ENCODE measurements at regions not wholly inside any gene's neighbourhood (a gene's known extent, or its start where the extent isn't known, plus 50 kb on each side); places are given as distances from the start of the nearest gene placed in this dataset.
"Not testable (repeated sequence)": the region's sequence is repeated elsewhere in the genome, so short reads cannot be mapped to it uniquely, and the experiment has no call there.

DNA sequence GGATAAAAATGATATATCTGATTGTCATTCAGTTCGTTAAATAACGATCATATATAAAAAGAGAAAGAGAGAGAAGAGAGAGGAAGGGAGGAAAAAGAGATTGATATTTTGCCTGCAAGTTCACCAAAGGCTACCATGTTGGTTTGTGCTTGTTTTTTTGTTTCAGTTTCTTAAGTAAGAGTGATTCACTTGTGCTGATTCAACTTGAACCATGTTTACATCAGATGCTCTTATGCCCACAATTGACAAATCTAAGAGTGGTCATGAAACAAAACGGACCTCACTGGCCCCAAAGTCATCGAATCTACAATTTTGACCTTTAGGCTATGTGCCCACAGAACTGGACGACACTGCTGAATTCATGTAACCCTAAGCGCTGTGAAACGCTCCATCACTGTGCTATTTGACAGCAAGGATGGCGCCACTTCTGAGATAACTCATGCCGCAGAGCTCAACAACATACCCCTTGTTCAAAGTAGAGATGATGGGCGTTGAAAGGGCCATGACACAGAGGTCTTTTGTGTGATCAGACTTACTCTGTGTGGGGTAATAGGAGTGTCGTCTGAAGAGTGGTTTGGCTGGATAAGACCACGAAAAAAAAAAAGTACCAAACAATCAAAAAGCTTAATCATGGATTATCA lies 481.4 kb downstream of the SETD4 start:
- no peak for DNase-seq (ENCODE audit: low spot score)
- intact Hi-C loops (cut with DNase I) = no loop called here
- no peak for ATAC-seq

DNA sequence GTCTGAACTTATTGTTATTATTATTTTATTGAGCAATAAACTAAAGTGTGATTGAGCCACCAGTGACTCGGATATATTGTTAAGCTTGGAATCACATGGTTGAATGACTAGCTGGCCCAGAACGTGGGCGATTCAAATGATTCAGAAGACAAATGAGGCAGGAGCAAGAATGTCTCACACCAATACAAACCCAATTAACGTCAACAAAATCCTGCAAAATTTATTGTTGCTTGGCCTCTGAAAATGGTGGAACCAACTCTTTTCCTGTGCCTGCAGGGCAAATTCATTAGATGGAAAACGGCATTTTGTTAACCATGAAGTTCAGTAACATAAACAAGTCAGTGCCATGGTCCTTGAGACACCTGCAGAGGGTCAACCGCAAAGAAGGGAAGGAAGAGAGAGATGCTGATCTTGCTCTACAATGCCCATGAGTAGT lies 482.0 kb downstream of the SETD4 start:
- no peak for ATAC-seq
- DNase-seq (ENCODE audit: low spot score) = no peak
- intact Hi-C loops (cut with DNase I) = no loop called here

DNA sequence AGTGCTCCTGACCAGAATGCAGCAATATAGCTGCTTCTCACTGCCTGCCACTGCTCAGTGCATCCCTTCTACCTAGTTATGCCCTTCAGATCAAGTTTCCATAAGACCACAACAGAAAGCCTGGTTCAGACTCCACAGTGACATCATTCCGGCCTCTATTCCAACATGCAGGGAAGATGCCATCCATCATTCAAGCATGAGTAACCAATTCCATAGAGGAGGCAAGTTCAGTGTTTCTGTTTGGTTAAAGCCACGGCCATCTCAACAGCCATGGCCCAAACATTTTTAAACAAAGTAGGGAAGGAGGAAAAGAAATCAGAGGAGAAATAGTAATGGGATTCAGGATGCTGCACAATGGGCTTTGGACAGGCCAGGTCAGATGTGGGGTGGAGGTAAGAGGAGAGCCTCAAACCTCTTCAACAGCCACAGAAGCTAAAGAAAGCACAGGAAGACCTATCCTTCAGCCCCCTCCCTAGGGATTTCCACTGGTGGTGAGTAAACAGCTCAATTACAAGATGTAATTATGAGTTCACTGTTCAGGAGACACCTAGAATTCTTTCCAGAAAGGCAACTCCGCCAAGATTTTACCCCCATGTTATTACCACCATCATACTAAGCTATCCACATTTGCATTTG lies 484.9 kb downstream of the SETD4 start:
- no peak for DNase-seq (ENCODE audit: low spot score)
- no peak for ATAC-seq
- intact Hi-C loops (cut with DNase I) = no loop called here

DNA sequence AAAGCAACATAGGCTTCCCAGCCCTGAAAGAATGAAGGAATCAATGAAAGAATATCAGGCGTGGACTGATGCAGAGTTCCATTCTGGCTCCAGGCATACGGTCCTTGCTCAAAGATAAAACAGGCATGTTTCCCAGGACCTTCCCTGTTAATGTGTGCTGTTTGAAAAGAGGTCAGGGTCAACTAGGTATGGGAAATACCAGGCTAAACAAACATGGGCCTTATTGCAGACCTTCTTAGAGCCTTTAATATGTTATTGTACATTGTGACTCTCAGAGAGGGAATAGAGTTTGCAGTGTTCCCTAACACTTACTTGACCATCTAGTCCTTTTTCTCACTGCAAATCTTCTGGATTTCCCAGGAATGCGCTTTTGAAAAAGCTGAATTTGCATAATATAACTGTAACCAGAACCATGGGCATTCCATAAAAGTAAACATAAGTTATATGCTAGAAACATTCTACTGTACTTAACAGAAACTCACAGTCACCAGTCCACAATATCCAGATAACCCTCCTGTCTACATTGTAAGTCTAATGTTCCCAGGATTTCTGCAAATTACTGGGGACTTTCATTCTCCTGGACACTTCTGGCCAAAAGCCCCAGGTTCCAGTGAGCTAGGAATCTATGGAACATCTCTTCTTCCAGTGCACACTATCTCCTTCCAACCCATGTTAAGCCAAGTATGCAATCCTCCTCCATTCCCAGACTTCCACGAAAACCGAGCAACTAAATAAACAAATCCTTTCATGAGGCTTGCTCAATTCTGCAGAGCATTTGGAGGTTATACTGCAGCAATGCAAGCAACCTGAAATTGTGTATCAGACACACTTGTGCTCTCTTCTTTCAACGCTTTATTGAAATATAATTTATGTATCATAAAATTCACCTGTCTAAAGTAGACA lies 486.6 kb downstream of the SETD4 start:
- ATAC-seq (no peak), DNase-seq (ENCODE audit: low spot score) (no peak)
- intact Hi-C loops (cut with DNase I) = no loop called here

DNA sequence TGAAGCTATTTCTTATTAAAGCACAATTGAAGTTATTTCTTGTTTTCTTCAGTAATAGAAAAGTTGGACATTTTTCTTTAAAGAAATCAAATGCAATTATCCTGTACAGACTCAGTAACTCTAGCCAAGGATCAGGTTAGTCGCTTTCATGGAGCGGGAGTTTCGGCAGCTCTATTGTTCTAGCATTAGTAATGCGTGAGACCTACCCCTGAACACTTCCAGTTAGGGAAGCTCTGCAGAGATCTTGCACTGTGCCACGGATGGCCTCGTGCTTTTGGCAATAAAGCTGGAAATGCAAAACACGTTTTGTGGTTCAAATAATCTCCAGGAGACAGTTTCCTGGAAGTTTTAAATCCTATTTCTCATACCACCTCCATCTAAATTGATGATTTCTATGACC lies 488.4 kb downstream of the SETD4 start:
- ATAC-seq (no peak), DNase-seq (ENCODE audit: low spot score) (no peak)
- intact Hi-C loops (cut with DNase I) = no loop called here

DNA sequence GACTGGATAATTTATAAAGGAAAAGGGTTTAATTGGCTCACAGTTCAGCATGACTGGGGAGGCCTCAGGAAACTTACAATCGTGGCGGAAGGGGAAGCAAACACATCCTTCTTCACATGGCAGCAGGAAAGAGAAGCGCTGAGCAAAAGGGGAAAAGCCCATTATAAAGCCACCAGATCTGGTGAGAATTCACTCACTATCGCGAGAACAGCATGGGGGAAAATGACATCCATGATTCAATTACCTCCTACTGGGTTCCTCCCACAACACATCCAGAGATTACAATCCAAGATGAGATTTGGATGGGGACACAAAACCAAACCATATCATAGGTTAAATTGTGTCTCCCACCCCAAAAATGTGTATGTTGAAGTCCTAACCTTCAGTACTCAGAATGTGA lies 491.7 kb downstream of the SETD4 start:
- ATAC-seq = no peak
- intact Hi-C loops (cut with DNase I) = no loop called here
- DNase-seq (ENCODE audit: low spot score) = no peak

DNA sequence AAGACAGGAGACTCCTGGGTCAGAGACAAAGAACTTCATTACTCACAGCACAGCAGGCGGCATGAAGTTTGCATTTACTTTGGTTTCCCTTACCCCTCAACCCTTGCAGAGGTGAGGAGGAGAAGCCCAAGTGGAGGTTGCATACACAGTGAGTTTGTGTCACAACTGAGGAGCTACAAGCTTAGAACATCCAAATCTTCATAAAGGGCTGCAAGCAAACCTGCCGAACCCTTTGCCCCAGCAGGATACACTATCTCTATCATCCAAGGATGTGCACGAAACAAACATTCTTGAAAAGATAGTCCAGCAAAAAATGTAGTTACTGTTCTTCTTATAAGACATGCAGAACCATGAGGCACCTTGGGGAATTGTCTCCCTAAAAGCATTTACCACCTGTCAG lies 493.5 kb downstream of the SETD4 start:
- DNase-seq (ENCODE audit: low spot score) = no peak

DNA sequence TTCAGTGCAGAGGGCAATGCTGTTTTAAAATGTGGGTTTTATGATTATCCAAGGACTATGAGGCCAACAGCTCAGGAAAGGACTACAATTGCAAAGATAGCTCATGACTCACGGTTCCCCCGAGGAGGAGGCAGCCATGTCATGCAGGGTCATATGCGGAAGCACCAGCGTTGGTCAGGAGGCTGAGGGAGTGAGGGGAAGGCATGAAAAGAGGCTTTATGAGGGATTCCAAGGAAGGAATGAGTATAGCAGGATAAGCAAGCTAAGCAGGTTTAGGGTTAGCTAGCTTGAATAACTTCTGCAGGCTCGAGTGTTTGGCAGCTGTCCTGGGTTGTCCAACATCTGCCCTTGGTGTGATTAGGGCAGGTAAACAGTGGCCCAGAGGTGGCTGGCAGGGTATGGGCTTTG lies 495.1 kb downstream of the SETD4 start:
- DNase-seq (ENCODE audit: low spot score) (peak; percentile 66), ATAC-seq (peak; percentile 78)
- intact Hi-C loops (cut with DNase I) = no loop called here

More for the DNA sequence above, 493.5 kb downstream of the SETD4 start:
- intact Hi-C loops (cut with DNase I) = no loop called here
- no peak for ATAC-seq

DNA sequence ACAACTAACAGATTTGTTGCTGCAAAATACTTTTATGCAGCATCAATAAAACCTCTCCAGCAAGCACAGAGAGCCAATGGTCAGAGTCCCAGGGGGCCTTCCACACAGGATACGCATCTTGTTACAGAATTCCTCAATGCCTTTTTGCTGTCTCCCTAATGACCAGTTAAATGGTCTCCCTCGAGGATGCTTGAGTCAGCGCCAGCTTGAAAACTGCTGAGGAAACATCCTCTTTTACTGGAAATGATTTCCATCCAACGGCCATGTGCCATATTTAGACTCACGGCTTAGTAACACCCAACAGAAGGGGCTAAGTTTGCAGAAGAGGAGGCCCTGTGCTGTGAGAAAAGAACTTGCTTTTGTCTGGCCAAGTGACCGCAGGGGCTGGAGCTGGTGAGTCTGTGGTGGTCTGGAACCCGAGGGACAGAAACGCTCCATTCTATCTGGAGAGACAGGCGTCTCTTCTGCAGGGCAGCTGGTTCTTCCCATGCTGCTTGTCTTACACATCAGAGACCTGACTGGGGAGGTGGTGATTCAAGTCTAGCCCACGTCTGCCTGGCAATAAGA lies 496.4 kb downstream of the SETD4 start:
- ATAC-seq = peak; percentile 53

DNA sequence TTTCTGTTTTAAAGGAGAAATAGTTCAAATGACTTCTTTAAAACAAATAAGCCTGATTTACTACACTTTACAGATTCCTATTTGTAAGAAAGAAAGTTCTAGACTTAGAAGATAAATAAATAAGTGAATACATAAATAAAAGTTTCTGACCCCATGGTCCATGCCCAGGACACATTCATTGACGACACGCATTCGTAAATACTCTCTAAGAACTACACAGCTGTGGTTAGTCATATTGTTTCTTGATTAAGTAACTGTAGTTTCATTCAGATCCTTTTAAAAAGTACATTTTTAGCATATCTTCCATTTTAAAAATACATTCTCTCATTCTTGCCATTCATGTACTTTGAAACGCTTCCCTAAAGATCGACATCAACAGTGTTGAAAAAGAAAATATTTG lies 497.4 kb downstream of the SETD4 start:
- DNase-seq (ENCODE audit: low spot score) (no peak), ATAC-seq (no peak)
- intact Hi-C loops (cut with DNase I) = no loop called here

More for the DNA sequence above, 496.4 kb downstream of the SETD4 start:
- DNase-seq (ENCODE audit: low spot score) = peak; percentile 80
- intact Hi-C loops (cut with DNase I) = no loop called here

DNA sequence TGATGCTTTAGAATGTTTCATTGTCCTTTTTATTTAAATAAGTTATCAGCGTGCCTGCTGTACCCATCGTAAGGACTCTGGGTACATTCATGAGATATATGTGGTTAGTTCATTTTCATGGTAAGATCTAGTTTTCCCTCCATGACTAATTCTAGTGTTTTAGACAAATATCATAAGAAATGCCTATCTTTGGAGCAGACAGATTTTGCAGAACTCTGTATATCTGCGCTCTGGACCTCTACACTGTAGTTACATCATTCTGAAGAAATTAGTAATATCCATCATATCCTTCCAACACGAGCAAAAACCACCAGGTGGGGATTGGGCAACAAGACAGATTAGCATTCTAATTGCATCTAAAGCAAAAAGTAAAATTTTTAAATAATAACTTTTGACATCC lies 499.2 kb downstream of the SETD4 start:
- ATAC-seq (no peak), DNase-seq (ENCODE audit: low spot score) (no peak)
- intact Hi-C loops (cut with DNase I) = no loop called here

DNA sequence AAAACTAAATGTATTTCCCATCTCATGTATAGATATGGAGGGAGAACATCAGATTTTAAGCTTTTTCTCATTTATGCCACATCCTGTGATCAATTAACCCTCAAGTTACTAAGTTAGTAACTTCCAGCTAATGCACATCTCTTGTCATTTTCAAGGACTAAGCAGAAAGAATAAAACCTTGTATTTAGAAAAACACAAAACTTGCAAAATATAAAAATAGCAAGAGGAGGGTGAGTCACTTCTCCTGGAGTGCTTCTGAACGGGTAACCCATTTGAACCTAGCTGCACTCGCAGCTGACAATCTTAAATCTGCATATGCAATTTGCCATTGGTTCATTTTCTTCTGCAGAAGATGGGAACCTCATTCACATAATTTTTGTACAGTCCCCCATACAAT lies 500.5 kb downstream of the SETD4 start:
- intact Hi-C loops (cut with DNase I) = no loop called here
- DNase-seq (ENCODE audit: low spot score) = no peak
- no peak for ATAC-seq

DNA sequence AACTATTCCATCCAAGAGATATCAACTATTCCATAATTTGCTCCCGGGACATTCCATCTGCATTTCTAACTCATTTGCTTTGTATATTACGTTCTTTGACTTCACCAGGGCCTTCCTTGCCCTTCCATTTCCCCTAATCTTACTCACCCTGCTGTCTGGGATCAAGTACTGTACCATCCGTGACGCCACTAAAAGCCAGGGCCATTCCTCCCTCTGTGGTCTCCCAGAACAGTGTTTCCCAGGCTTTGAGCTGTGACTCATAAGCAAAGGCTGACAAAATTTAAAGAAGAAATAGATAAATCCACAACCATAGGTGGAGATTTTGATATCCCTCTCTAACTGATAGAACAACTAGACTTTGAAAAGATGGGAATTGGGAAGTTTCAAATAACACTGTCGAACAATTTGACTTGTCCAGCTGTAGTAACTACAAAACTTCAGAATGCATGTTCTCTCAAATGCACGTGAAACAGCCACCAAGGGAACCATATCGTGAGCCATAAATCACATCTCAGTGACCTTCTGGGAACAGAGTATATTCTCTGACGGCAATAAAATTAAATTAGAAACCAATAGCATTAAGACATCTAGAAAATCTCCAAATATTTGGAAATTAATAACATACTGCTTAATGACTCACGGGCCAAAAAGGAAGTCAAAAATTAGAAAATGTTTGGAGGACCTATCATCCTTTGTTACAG lies 501.0 kb downstream of the SETD4 start:
- no peak for ATAC-seq
- no peak for DNase-seq (ENCODE audit: low spot score)
- intact Hi-C loops (cut with DNase I) = no loop called here

DNA sequence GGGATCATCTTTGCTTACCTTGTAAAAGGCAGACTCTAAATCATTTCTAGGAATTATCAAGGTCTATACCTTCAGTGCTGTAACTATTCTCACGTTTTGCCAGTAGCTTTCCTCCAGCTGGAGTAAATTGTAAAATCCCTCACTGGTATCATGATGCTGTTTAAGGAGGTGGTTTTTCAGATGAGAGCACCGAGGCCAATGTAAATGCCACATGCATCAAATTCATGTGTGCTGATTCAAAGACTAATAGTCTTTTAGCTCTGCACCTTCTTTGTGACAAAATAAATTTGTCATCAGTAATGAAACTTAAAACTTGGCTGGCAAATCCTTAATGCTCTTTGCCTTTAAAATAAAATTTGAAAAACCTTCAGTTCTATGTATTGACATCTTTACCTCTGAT lies 503.8 kb downstream of the SETD4 start:
- intact Hi-C loops (cut with DNase I) = no loop called here
- ATAC-seq (no peak), DNase-seq (ENCODE audit: low spot score) (no peak)

DNA sequence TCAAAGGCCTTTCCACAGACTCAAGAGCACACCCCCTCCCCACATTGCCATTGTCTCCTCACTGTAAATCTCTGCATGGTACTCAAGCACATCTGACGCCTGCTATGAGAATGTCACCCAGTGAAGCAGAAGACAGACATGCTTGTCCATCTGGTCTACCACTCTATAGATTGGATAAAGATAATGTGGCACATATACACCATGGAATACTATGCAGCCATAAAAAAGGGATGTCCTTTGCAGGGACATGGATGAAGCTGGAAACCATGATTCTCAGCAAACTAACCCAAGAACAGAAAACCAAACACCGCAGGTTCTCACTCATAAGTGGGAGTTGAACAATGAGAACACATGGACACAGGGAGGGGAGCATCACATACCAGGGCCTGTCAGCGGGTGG lies 503.4 kb upstream of the RUNX1 start:
- intact Hi-C loops (cut with DNase I) = not testable (repeated sequence)

DNA sequence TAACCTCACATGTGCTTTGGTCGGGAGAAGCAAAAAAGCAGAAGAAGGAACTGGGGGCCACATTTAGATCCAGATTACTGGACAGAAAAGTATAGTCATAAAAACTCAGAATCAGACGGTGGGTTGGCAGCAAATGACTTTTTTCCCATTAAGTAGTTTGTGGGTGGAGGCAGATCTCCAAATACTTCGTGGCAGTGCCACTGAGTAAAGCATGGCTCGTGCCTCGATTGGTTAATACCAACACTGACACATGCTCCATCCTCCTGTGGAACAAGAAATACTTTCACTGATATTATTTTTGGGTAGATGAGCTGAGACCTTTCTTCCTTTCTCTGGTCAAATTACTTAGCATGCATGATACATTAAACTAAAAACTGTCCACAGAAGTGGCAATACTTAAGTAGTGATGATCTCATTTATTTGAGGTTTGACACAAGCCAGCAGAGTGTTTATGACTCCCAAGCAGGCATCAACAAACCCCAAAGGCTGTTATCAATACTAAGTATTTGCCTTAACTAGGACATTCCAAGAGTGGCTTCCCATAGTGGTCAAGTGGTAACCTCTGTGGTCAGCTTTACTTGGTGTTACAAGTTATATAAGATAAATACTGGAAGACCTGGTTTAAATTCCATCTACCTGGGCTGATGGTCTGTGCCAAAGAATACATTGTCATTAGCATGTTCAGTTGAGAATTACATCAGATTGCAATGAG lies 500.0 kb upstream of the RUNX1 start:
- no peak for DNase-seq (ENCODE audit: low spot score)
- ATAC-seq = no peak
- intact Hi-C loops (cut with DNase I) = no loop called here

More for the DNA sequence above, 503.4 kb upstream of the RUNX1 start:
- ATAC-seq; DNase-seq (ENCODE audit: low spot score): not testable (repeated sequence)

DNA sequence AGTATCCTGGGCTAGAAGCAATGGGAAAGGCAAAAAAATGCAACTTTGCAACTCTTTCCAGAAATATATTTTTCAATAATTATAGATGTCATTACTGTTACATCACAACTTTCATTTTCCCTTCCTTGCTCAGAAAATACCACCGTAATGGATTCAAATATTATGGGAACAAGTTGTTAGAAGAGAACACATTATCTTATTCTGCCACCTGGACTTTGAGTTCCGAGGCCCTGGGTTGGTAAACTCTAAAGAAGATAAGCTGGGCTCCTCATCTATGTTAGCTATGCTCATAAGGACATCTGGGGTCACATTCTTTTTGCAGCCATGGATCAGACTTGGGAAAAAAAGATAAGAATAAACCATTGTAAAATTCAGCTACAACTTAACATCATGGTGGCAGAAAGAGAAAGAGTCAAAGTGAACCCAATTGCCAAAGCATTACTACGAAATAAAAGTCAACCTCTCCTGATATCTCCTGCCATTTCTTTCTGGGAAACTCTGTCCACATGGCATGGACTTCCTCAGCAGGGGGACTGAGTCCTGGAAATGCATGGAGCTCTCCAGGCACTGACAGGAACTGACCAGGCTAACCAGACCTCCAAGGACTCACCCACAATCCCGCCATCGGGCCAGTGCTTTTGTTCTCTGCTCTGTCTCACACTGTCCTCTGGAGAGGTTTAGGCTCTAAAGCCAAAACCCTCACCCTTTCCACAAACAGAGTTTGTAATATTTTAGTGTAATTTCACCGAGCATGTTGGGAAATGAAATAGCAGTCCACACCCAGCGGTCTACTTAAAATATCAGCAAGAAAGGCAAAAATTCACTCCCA lies 499.1 kb upstream of the RUNX1 start:
- no peak for DNase-seq (ENCODE audit: low spot score)
- ATAC-seq = no peak
- intact Hi-C loops (cut with DNase I) = no loop called here

DNA sequence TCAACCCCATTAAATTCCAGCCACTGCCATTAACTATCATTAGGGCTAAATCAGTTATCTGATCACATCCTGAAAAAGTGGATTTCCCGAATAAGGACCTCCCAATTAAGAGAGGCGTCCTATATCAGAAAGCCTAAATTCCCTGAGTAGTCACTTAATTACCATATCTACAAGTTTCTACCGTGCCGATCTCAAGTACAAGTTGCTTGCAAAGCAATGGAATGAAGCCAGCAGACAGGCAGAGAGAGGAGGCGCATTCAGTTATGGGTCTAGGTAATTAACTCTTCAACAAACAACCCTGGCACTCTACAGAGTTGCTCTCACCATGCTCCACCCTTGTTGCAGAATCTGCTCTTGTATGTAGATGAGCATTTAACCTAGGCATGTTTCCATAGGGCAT lies 494.6 kb upstream of the RUNX1 start:
- DNase-seq (ENCODE audit: low spot score) (no peak), ATAC-seq (no peak)
- intact Hi-C loops (cut with DNase I) = no loop called here
